Right ventricle myocardium inferior (tissue), 1 donor: ENCODE measurements at regions not wholly inside any gene's neighbourhood (a gene's known extent, or its start where the extent isn't known, plus 50 kb on each side); places are given as distances from the start of the nearest gene placed in this dataset.
"Not testable (repeated sequence)": the region's sequence is repeated elsewhere in the genome, so short reads cannot be mapped to it uniquely, and the experiment has no call there.

Experiments used
- ATAC-seq: fragments of 200-7000 bp; cut with Tn5 transposase; one replicate; pipeline ENCODE4 v1.9.1; 2020; ENCODE audit warnings: mild to moderate bottlenecking, moderate library complexity
- DNase-seq: peaks from one replicate; pipeline ENCODE4 v3.0.0; 2021; ENCODE audit errors: missing footprints
- intact Hi-C: fragments of 100-400 bp; cut with DNase I; formaldehyde crosslinking; loops from one replicate; pipeline ENCODE4 v1.11.0; 2022
- donor health status: DM: no; HTN: yes; CAD: no; lungs with severe emphysema.

- DNase-seq, ATAC-seq, intact Hi-C loops: not testable (repeated sequence)
Observed at GRCh38 chr12:87330071-87330555, 699.1 kb downstream of the C12orf50 start.

DNA sequence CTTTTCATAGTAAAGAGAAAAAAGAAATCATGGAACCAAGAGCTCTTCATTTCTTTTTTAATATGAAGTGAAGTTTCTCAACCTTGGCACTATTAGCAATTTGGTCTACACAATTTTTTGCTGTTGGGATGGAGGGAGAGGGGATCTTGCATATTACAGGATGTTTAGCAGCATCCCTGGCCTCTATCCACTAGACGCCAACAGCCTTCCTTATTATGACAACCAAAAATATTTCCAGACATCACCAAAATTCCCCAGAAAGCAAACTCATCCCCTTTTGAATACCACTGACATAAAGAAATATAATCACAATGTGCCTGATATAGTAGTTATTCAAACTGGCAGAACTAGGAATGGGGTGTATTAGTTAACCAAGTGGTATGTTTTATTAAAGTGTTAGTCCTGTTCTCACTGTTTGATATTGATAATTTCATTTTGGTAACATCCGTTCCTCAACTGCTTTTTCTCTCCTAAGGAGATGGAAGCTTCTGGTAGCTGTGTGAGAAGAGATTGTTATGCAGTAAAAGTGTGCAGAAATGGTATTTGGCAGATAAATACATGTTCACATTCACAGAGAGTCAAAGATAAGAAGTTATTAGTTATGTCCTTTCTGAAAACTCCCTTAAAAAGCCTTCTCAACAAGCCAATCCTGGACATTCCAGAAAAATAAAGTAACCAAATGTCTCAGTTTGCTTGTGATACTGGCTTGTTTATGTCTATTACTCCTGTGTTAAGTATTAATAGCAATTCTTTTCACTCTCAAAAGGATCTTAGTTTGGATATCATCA is 699.9 kb downstream of the C12orf50 start:
- DNase-seq (no peak), ATAC-seq (no peak)
- intact Hi-C loops = no loop called here

- no peak for DNase-seq
- intact Hi-C loops = no loop called here
- no peak for ATAC-seq
Observed at GRCh38 chr12:87323369-87323768, 705.8 kb downstream of the C12orf50 start.

DNA sequence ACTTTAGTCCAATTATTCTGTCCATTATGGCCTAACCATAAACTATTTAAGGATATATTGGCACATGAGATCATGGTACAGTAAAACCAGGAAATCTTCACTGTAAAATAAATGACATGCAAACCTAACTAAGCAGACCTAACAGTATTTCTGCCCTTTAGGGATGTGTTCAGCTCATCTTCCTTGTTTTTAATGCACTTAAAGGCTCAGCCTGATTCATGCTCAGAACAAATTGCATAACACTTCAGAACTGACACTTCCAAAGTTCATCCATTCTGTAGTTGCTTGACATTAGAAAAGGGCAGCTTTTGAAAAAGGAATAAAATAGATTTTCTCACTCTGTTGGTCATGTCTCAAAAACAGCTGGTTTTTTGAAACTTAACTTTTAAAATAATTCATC is 708.5 kb downstream of the C12orf50 start:
- ATAC-seq = no peak
- intact Hi-C loops = no loop called here
- no peak for DNase-seq

DNA sequence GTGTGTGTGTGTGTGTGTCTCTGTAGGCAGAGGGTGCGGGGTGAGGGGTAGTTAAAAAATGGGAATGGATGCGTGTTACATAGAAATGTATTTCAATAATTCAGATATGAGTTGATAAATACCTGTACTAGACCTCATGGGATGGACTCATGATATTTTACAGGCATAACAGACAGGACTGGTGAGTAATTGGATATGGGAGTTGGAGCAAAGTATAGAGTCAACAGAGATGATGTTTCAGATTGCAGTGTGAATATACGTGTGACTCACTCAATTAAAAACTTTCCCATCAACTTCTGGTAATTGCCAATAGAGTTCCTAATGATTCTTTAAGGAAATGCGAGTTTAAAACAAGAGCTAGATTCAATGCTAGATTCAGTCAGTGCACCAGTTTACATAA is 711.9 kb downstream of the C12orf50 start:
- intact Hi-C loops = no loop called here
- ATAC-seq (no peak), DNase-seq (no peak)

GRCh38 chr12:87311206-87311605 is 718.0 kb downstream of the C12orf50 start:
- intact Hi-C loops = no loop called here
- no peak for DNase-seq
- ATAC-seq = peak; percentile 54

GRCh38 chr12:87310126-87310525 is 719.1 kb downstream of the C12orf50 start:
- no peak for DNase-seq
- ATAC-seq = no peak
- intact Hi-C loops = no loop called here

DNA sequence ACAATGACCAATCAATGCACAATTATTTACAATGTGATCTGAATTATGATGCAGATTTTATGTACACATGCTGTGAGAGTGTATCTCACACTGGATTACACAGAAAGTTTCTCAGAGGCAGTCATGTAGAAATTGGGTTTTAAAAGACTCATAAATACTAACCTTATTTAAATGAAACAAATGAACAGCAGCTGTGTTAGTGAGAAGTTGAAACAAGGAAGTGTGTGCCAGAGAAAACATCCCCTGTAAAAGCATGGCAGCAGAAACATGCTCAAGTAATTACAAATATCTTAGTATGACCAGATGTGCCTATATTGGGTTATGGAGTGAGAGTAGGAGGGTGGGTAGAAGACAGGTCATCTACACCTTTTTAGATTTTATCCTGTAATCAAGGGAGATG is 723.7 kb downstream of the C12orf50 start:
- DNase-seq (no peak), ATAC-seq (no peak)
- intact Hi-C loops = no loop called here

DNA sequence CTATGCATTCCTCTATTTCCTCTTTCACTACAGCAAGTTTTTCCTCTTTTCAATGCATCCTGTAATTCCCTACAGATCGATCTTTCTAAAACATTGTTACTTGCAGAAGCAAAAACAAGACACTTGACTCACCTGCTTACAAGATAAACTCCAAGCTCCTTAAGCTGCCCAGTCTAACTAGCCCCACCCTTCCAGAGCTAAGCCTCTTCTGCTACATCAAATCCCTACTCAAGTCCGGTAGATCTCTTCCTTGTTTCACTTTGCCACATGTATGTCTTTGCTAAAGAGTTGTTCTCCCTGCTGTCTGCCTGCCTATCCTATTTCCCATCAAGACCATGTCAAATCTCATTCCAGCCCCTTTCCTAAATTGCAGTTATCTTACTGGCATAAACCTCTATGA is 724.8 kb downstream of the C12orf50 start:
- ATAC-seq = no peak
- DNase-seq = no peak
- intact Hi-C loops = no loop called here

GRCh38 chr12:87303396-87304012 is 725.7 kb downstream of the C12orf50 start:
- ATAC-seq = no peak
- intact Hi-C loops = no loop called here
- no peak for DNase-seq

GRCh38 chr12:87302126-87302745 is 727.0 kb downstream of the C12orf50 start:
- ATAC-seq = no peak
- no peak for DNase-seq
- intact Hi-C loops = no loop called here

- intact Hi-C loops = no loop called here
- no peak for DNase-seq
- no peak for ATAC-seq
Observed at GRCh38 chr12:87290505-87290904, 738.7 kb downstream of the C12orf50 start.

- DNase-seq = no peak
- intact Hi-C loops = no loop called here
- no peak for ATAC-seq
Observed at GRCh38 chr12:87283886-87284285, 745.3 kb downstream of the C12orf50 start.

GRCh38 chr12:87283111-87283510 is 746.1 kb downstream of the C12orf50 start:
- intact Hi-C loops = no loop called here
- DNase-seq = no peak
- no peak for ATAC-seq

DNA sequence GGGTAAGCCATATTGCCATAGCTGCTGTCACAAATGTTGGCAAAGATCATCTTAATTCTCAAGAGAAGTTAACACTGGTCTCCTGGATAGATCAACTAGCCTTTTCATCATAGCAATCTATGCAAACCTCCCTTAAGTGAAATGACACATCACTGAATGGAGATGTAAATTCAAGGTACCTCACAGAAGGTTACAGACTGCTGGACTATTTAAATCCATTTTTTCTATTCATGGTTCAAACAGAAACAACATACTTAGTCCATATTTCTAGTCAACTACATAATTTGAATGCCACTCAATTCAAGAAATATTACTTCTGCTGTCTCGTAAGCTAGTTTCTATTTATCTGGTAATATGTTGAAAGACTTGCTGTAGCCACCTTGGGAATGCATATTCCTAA is 748.3 kb downstream of the C12orf50 start:
- intact Hi-C loops = no loop called here
- ATAC-seq = no peak
- no peak for DNase-seq

GRCh38 chr12:87280356-87280755 is 748.8 kb downstream of the C12orf50 start:
- ATAC-seq = no peak
- DNase-seq = no peak
- intact Hi-C loops = no loop called here

- intact Hi-C loops = no loop called here
- DNase-seq = no peak
- no peak for ATAC-seq
Observed at GRCh38 chr12:87274594-87275245, 754.5 kb downstream of the C12orf50 start.

GRCh38 chr12:87272851-87273250 is 756.4 kb downstream of the C12orf50 start:
- ATAC-seq (no peak), DNase-seq (no peak)
- intact Hi-C loops = no loop called here

DNA sequence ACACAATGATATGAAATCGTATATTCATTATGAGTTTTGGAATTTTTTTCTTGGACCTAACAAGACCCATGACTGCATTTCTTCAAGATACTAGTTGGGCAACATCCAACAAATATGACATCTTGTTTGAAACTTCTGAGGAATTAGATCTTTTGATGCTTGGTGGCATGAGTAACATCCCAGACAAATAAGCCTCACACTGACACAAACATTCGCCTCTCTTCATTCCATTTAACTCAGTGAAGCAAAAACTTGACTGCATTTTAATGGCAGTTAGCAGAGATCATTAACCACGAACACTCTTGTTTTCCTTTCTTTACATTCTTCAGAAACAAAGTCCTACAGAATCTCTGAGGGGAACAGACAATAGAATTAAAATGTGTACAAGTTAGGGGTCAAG is 758.3 kb downstream of the C12orf50 start:
- DNase-seq (no peak), ATAC-seq (no peak)
- intact Hi-C loops = no loop called here

DNA sequence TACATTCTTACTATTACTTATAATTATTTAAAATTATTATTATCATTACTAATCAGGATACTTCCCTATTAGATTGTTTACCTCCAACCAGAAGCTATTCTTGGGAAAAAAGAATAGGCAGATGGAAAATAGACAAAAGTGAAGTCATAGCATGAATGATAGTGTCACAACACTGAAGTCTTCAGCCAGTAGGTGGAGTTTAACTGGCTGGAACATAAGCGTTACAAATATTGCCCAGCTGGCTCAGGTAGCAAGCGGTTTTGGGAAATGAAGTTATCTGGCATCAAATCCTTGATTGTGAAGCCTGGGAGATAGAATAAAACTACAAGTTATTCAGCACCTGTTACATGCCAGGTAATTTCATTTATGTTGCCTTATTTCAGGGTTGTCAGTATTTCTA is 762.9 kb downstream of the C12orf50 start:
- no peak for ATAC-seq

More for the DNA sequence above, 762.9 kb downstream of the C12orf50 start:
- intact Hi-C loops = no loop called here
- no peak for DNase-seq
